IPS DF 4.7 (cell line): ENCODE measurements at regions not wholly inside any gene's neighbourhood (a gene's known extent, or its start where the extent isn't known, plus 50 kb on each side); places are given as distances from the start of the nearest gene placed in this dataset.

Experiments used
- DNase-seq: peaks from one replicate; pipeline ENCODE4 v3.0.0-alpha.2; 2013; ENCODE audit warnings: low spot score; ENCODE audit errors: extremely low read depth

- no peak for DNase-seq
These were observed 300.2 kb upstream of the SLCO3A1 start for GRCh38 chr15:91553196-91553854.

DNA sequence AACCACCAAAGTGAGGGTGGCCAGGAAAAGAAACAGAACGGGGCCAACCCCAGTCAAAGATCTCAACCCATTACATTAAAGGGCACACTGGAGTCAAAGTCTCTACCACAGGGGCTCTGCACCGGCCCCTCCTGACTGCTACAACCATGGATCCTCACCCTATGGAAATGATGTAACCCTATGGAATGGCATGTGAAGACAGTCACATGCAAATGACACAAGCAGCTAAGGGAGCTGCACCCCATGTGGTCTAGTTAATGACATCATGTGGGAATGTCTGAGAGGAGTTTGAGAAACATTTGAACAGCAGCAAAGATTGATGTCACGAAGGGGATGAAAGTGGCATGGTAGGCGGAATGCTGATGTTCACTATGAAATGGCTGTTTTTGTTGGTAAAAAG lies 298.2 kb upstream of the SLCO3A1 start:
- DNase-seq = peak; percentile 25

DNA sequence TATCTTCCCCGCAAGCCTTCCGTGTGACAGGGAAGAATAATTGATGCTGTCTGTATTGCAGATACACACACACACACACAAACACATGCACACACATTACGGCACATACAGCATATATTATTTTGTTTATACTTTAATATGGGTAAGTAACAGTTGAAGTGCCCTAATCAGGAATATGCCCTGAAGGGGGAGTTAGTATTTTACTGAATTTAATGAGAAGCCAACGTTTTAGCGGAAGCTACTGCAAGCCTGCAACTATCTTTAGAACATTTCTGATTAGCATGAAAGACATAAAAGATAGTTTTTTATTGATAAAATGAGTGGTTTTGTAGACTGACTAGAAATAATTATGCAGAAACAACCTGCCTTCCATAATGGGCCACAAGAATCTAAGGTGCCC lies 296.6 kb upstream of the SLCO3A1 start:
- DNase-seq = no peak

DNA sequence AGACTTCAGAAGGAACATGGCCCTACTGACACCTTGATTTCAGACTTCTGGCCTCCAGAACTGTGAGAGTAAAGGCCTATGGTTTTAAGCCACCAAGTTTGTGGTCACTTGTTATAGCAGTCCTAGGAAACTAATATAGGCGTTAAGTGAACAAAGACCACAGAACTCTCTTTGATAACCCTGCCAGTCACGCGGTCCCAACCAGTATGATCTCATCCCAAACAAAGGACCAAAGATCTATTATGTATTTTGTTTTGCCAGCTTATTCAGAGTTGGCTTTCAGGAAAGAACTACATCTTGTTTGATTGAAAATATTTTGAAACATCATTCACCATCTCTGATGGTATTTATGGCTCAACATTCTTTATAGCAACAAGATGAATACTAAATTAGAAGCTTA lies 294.4 kb upstream of the SLCO3A1 start:
- no peak for DNase-seq

GRCh38 chr15:91561371-91562100 lies 292.0 kb upstream of the SLCO3A1 start:
- no peak for DNase-seq

DNA sequence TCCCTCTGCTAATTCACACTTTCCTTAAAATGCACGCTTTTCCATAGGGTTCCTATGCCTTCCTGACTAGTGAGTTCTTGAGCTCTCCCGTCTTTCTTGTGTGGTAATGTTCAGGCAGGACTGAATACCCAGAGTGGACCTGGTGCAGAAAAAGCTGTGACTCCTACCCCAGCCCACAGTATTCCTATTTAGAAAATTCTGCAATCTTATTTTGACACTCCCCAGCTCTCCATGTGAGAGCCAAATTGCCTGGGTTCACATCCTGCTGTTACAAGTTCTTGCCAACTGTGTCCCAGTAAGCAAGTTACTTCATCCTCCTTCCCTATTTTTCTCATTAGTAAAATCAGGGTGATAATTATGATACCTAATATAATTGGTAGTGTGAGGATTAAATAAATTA lies 290.8 kb upstream of the SLCO3A1 start:
- DNase-seq = no peak

GRCh38 chr15:91564631-91565030 lies 288.9 kb upstream of the SLCO3A1 start:
- no peak for DNase-seq

GRCh38 chr15:91566141-91566540 lies 287.4 kb upstream of the SLCO3A1 start:
- no peak for DNase-seq

DNA sequence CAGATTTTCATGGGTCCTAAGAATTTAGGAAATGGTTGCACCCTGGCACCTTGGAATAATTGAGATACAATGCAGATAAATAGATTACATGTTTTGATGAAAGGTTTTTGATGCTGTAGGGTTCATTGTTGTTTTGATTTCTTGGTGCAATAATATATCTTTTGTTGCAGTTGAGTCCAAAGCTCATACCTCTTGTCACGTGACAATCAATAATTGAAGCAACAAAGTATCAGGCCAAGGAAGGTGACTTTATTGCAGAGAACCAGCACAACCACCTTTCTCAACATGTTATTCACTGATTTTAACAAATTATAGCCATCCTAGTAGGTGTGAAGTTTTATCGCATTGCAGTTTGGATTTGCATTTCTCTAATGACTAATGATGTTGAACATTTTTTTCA lies 285.5 kb upstream of the SLCO3A1 start:
- DNase-seq = no peak

DNA sequence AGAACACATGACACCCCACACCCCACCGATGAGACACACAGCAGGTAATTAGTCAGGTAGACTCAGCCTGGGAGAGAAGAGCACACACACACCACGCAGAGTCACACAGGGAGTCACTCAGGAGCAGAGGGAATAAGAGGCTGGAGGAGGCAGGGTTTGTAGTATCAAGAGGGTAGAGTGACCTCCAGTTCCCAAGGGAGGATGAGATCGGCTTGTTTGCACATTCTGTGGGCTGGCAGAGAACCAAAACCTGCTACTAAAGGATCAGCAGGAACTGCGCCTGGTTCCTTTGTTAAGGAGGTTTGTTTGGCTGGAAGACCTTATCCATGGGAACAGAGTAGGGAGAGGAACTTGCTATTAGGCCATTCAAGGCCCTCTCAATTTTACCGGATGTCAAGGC lies 281.4 kb upstream of the SLCO3A1 start:
- no peak for DNase-seq

- DNase-seq = no peak
These were observed 277.4 kb upstream of the SLCO3A1 start for GRCh38 chr15:91576096-91576495.

GRCh38 chr15:91578511-91578910 lies 275.0 kb upstream of the SLCO3A1 start:
- DNase-seq = no peak

GRCh38 chr15:91584895-91585294 lies 268.6 kb upstream of the SLCO3A1 start:
- DNase-seq = no peak

GRCh38 chr15:91586560-91586959 lies 266.9 kb upstream of the SLCO3A1 start:
- DNase-seq = no peak

- no peak for DNase-seq
These were observed 264.1 kb upstream of the SLCO3A1 start for GRCh38 chr15:91589360-91589759.

DNA sequence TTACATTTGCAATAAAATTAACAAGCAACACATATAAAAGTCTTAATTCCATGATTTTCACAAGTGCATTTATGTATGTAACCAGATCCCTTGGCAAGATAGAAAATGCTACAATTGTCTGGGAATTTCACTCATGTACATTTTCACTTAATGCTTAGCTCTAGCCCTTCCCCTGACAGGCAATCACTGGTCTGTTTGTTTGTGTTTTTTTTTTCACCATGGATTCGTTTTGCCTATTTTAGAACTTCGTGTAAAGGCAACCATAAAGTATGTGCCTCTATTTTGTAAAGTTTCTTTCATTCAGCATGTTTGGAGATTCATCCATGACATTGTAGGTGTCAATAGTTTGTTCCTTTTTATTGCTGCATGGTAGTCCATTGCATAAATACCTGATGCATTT lies 260.9 kb upstream of the SLCO3A1 start:
- no peak for DNase-seq

- DNase-seq = no peak
These were observed 260.4 kb upstream of the SLCO3A1 start for GRCh38 chr15:91593067-91593466.

- no peak for DNase-seq
These were observed 259.9 kb upstream of the SLCO3A1 start for GRCh38 chr15:91593653-91594052.

DNA sequence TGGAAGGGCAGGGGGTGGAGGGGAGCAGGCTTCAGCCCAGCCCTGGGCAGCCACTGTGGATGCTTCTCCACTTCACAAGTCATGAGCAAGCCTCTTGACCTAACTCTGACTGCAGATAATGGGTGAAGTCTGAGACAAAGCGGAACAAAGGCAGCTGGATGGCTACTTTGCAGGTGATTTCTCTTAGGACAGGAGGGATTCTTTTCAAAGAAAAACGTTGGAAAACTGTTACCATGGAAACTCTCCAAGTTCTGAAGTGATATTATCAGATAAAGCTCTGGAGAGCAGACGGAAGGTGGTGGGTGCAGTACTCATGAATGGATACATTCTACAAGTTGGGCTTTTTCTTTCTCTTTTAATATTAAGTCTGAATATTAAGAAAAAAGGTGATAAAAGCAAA lies 254.2 kb upstream of the SLCO3A1 start:
- DNase-seq = no peak

DNA sequence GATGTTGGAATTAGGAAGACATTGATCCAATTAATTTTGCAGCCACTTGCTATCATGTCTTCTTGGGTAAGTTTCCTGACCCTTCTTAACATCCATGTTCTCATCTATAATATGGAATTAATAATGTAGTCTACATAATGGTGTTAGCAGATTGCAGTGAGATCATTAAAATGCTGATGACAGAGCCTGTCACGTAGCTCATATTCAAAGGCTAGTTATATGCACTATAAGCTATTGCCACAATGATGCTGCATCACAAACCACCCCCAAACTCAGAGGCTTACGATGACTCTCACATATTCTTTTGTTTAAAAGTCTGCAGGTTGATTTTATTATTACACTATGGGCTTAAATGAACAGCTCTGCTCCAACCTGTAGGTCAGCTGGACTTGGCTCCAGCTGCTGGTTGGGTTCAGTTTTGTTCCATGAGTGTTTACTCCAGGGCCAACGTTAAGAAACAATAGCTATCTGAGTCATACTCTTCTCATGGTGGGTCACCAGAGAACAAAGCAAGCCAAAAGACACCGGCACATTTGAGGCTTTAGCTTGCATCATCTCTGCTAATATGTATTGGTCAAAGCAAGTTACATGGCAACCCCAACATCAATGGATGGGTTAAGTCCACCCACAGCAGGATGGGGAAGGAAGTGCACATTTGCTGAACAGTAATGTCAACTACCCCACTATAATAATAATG lies 250.0 kb upstream of the SLCO3A1 start:
- no peak for DNase-seq

- no peak for DNase-seq
These were observed 249.4 kb upstream of the SLCO3A1 start for GRCh38 chr15:91604122-91604521.

DNA sequence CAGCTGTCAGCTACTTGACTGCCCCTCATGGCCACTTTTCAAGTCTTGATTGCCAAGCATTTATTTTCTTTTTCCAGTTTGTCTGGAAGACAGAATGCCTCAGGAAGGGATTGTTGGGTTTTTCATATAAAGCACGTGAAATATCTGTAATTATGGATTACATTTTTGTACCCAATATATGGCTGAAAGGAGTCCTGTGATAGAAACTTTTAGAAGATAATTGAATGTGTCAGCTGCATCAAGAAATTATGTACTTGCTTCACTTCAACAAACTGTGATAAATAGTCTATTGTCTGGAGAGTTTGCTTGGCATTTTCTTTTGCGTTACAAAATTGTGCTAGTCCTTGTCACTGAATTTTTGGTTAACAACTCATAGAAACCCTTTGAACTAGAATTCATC lies 247.9 kb upstream of the SLCO3A1 start:
- no peak for DNase-seq

DNA sequence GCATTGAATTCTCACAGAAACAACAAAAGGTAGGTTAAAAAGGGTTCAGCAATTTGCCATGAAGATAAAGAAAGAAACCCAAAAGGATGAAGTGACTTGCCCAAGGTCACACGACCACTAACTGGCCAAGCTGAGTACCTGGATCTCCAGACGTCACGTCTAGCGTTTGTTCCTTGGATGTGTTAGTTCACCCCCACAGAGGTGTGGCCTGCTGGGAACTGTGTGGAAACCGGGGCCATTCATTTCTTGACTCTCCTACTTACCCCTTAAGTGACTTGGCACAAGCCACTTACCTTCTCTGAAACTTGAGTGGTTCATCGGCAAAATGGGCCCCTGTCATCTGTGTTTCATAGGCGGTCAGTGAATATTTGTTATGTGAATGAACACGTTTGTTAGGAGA lies 244.3 kb upstream of the SLCO3A1 start:
- DNase-seq = no peak
